ENCODE measurements at regions not wholly inside any gene's neighbourhood (a gene's known extent, or its start where the extent isn't known, plus 50 kb on each side); places are given as distances from the start of the nearest gene placed in this dataset.

DNA sequence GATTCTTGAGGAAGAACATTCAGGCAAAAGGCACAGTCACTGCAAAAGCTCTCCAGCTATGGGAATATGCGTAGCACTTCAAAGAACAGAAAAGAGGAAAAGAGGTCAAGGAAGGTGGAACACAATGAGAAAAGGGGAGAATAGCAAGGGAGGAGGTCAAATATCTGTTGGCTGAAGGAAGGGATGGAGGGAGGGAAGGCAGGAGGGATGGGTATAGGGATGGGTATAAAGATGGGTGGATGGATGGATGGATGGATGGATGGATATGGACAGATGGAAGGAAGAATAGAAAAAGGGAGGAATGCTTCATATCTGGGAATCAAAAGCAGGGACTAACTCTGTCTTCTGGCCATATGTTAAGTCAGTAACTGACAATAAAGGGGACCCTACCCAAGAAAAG is 164.2 kb upstream of the TOP1 start:
- H3K27me3 Mint-ChIP-seq = peaks cover 9% of the 10 kb centered on the region
- H4K20me1 ChIP-seq (ENCODE audit: control insufficient read depth, insufficient read depth, low read length, poor library complexity, severe bottlenecking) = no peaks in the 10 kb centered on the region
- ATAC-seq (ENCODE audit: low read depth) (no peak), DNase-seq (no peak)
- H3K36me3 ChIP-seq (replicated peaks in 1 of 2; ENCODE audit: control extremely low read depth in 1 of 2, control insufficient read depth in 1 of 2, extremely low read depth in 1 of 2, insufficient read depth in 2 of 2, low read length in 1 of 2) = no peaks in the 10 kb centered on the region
- no peaks in the 10 kb centered on the region for H3K79me2 ChIP-seq (ENCODE audit: control insufficient read depth, insufficient read depth, low read length)
- no peak overlapping the region for H3K27ac ChIP-seq (ENCODE audit: low read length in 2 of 2)
- intact Hi-C loops (cut with micrococcal nuclease) = no loop called here
- TF ChIP-seq CTCF (IDR thresholded peaks at IDR 0.05) (no peak), EZH2 (IDR thresholded peaks at IDR 0.05; ENCODE audit: borderline replicate concordance, insufficient read depth, low read depth, low read length, poor library complexity, severe bottlenecking) (no peak)
- ChIA-PET CTCF (no interaction called here), POLR2A (no interaction called here)
- no peak overlapping the region for H3K27ac Mint-ChIP-seq
- H3K9ac ChIP-seq (ENCODE audit: low read length) = no peak overlapping the region
- H3K4me3 Mint-ChIP-seq = no peak overlapping the region
- H3K9me3 ChIP-seq (ENCODE audit: control extremely low read depth in 1 of 3, control insufficient read depth in 2 of 3, insufficient read depth in 1 of 3, low read length in 2 of 3) = no peaks in the 10 kb centered on the region
- H3K4me3 ChIP-seq (ENCODE audit: control extremely low read depth in 1 of 5, extremely low read depth in 1 of 5, insufficient read depth in 1 of 5, low read depth in 2 of 5, low read length in 4 of 5) = no peak overlapping the region
- H3K4me2 ChIP-seq (replicated peaks; ENCODE audit: low read depth, low read length, poor library complexity, severe bottlenecking) = no peak overlapping the region
- WGBS (ENCODE audit: insufficient coverage) = 100% methylated on average over 1 of the region's 1 CpG
- H2AFZ ChIP-seq (ENCODE audit: insufficient read depth, low read depth, low read length, poor library complexity, severe bottlenecking) = no peak overlapping the region
- no peaks in the 10 kb centered on the region for H3K4me1 ChIP-seq (ENCODE audit: control insufficient read depth in 2 of 2, insufficient read depth in 2 of 2, low read length in 2 of 2)
- H3K9me3 Mint-ChIP-seq (ENCODE audit: insufficient read depth) = no peaks in the 10 kb centered on the region
- no peaks in the 10 kb centered on the region for H3K27me3 ChIP-seq (replicated peaks in 1 of 4; ENCODE audit: control extremely low read depth in 1 of 4, control insufficient read depth in 3 of 4, insufficient read depth in 4 of 4, low read length in 3 of 4)
- H3K4me1 Mint-ChIP-seq = no peaks in the 10 kb centered on the region

DNA sequence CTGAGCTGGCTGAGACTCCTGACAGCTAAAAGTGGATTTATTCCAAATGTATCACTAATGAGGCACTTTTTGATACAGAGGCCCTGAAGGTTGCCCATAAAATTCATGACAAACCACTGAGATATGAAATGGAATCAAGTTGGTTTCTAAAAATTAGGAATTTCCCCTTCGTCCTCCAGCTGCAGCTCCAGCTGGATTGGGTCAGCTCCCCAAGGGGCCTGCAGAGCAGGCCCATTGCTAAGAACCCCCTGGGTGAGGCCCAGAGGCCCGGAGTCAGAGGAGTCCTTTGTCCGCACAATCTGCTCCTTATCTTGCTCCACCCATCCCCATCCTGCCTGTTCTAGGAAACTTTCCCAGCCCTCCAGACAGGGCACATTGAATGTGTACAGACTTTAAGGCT is 163.5 kb upstream of the TOP1 start:
- Mint-ChIP-seq H3K4me3 (no peak overlapping the region), H3K4me1 (no peaks in the 10 kb centered on the region), H3K27me3 (peaks cover 6% of the 10 kb centered on the region), H3K9me3 (ENCODE audit: insufficient read depth) (no peaks in the 10 kb centered on the region), H3K27ac (no peak overlapping the region)
- 89% methylated on average over 3 of the region's 3 CpGs for WGBS (ENCODE audit: insufficient coverage)
- H3K4me3 ChIP-seq (ENCODE audit: control extremely low read depth in 1 of 5, extremely low read depth in 1 of 5, insufficient read depth in 1 of 5, low read depth in 2 of 5, low read length in 4 of 5) = no peak overlapping the region
- H3K27me3 ChIP-seq (replicated peaks in 1 of 4; ENCODE audit: control extremely low read depth in 1 of 4, control insufficient read depth in 3 of 4, insufficient read depth in 4 of 4, low read length in 3 of 4) = no peaks in the 10 kb centered on the region
- H3K4me2 ChIP-seq (replicated peaks; ENCODE audit: low read depth, low read length, poor library complexity, severe bottlenecking) = no peak overlapping the region
- DNase-seq = no peak
- H3K9ac ChIP-seq (ENCODE audit: low read length) = no peak overlapping the region
- TF ChIP-seq EZH2 (IDR thresholded peaks at IDR 0.05; ENCODE audit: borderline replicate concordance, insufficient read depth, low read depth, low read length, poor library complexity, severe bottlenecking) (no peak), CTCF (IDR thresholded peaks at IDR 0.05) (no peak)
- POLR2A ChIA-PET = no interaction called here
- no peaks in the 10 kb centered on the region for H4K20me1 ChIP-seq (ENCODE audit: control insufficient read depth, insufficient read depth, low read length, poor library complexity, severe bottlenecking)
- no peak overlapping the region for H2AFZ ChIP-seq (ENCODE audit: insufficient read depth, low read depth, low read length, poor library complexity, severe bottlenecking)
- CTCF ChIA-PET = no interaction called here
- H3K9me3 ChIP-seq (ENCODE audit: control extremely low read depth in 1 of 3, control insufficient read depth in 2 of 3, insufficient read depth in 1 of 3, low read length in 2 of 3) = no peaks in the 10 kb centered on the region
- no peaks in the 10 kb centered on the region for H3K79me2 ChIP-seq (ENCODE audit: control insufficient read depth, insufficient read depth, low read length)
- H3K27ac ChIP-seq (ENCODE audit: low read length in 2 of 2) = no peak overlapping the region
- no peak for ATAC-seq (ENCODE audit: low read depth)
- intact Hi-C loops (cut with micrococcal nuclease) = no loop called here
- H3K36me3 ChIP-seq (replicated peaks in 1 of 2; ENCODE audit: control extremely low read depth in 1 of 2, control insufficient read depth in 1 of 2, extremely low read depth in 1 of 2, insufficient read depth in 2 of 2, low read length in 1 of 2) = no peaks in the 10 kb centered on the region
- H3K4me1 ChIP-seq (ENCODE audit: control insufficient read depth in 2 of 2, insufficient read depth in 2 of 2, low read length in 2 of 2) = no peaks in the 10 kb centered on the region

Measured in B cell (primary cell).